ENCODE measurements at regions not wholly inside any gene's neighbourhood (a gene's known extent, or its start where the extent isn't known, plus 50 kb on each side); places are given as distances from the start of the nearest gene placed in this dataset.

GRCh38 chr6:117110146-117110545 lies 155.2 kb upstream of the VGLL2 start:
- no peak for ATAC-seq (replicated peaks in 6 of 8)
- H3K27ac ChIP-seq = no peak overlapping the region
- WGBS, 10 experiments = 0 to 100% (median 86%) methylated on average over 1 of the region's 1 CpG; no CpG with 5 or more reads in 4 of the 10 experiments
- no peaks in the 10 kb centered on the region for H3K4me1 ChIP-seq (replicated peaks in 1 of 2)
- no peak overlapping the region for H3K4me3 ChIP-seq
- in situ Hi-C loops (cut with MboI; ENCODE audit: low pct_unique_long_range_greater_than_20kb in 2 of 9, low sequenced_read_pairs in 9 of 9, unreplicated experiment in 9 of 9) = no loop called here

DNA sequence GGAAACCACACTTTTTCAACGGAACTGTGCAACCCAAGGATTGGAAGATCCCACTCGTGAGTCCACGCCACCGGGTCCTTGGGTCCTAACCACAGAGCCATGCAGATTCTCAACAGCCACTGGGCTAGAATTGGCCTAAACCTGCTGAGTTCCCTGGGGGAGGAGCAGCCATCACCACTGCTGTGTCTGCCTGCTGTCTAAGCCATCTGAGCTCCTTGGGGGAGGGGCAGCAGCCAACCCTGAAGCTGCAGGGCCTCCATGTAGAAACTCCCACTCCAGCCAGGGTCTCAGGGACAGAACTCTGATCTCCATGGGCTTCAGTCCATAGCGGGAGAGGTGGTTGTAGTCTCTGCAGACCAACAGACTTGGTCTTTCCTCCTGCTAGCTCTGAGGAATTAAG lies 154.6 kb upstream of the VGLL2 start:
- 22 to 93% (median 63%) methylated on average over 1 to 4 of the region's 5 CpGs; no CpG with 5 or more reads in 5 of the 10 experiments for WGBS, 10 experiments
- Histone ChIP-seq H3K4me3 (no peak overlapping the region), H3K27ac (no peak overlapping the region), H3K4me1 (replicated peaks in 1 of 2) (no peaks in the 10 kb centered on the region)
- ATAC-seq (replicated peaks in 6 of 8) = no peak
- in situ Hi-C loops (cut with MboI; ENCODE audit: low pct_unique_long_range_greater_than_20kb in 2 of 9, low sequenced_read_pairs in 9 of 9, unreplicated experiment in 9 of 9) = no loop called here

- 0% methylated on average over 1 of the region's 1 CpG; no CpG with 5 or more reads in 3 of the 10 experiments for WGBS, 10 experiments
- in situ Hi-C loops (cut with MboI; ENCODE audit: low pct_unique_long_range_greater_than_20kb in 2 of 9, low sequenced_read_pairs in 9 of 9, unreplicated experiment in 9 of 9) = no loop called here
- peak in 2 of 8 experiments; percentile 13 to 75 for ATAC-seq (replicated peaks in 6 of 8)
- H3K4me3 ChIP-seq = no peak overlapping the region
- H3K27ac ChIP-seq = no peak overlapping the region
- peaks cover 2 to 10% of the 10 kb centered on the region in 2 donors for H3K4me1 ChIP-seq (replicated peaks in 1 of 2)
These were observed 147.7 kb upstream of the VGLL2 start for GRCh38 chr6:117117652-117118051.

DNA sequence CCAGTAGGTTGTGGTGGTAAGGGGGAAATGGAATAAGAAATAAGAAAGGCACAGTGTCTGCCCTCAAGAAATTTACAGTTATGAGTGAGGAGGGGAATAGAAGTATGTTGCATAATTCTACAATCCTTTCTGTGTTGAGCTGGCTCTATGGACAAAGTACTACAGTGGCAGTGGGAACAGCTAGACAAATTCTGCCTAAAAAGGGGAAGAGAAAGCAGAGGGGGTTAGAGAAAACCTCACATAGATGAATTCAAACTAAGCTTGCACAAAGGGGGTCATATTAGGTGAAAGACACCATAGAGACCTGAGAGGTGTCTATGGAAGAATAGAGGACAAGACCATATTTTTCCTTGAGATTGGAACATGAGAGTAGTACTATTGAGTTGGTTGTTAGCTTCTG lies 146.9 kb upstream of the VGLL2 start:
- Histone ChIP-seq H3K4me1 (replicated peaks in 1 of 2) (peaks cover 2 to 10% of the 10 kb centered on the region in 2 donors), H3K4me3 (no peak overlapping the region), H3K27ac (no peak overlapping the region)
- no peak for ATAC-seq (replicated peaks in 6 of 8)
- in situ Hi-C loops (cut with MboI; ENCODE audit: low pct_unique_long_range_greater_than_20kb in 2 of 9, low sequenced_read_pairs in 9 of 9, unreplicated experiment in 9 of 9) = no loop called here

GRCh38 chr6:117126213-117126612 lies 139.1 kb upstream of the VGLL2 start:
- peaks cover 0 to 14% of the 10 kb centered on the region in 2 donors for H3K4me1 ChIP-seq (replicated peaks in 1 of 2)
- WGBS, 10 experiments = 0 to 25% (median 0%) methylated on average over 1 of the region's 1 CpG; no CpG with 5 or more reads in 3 of the 10 experiments
- H3K4me3 ChIP-seq = no peak overlapping the region
- peak in 5 of 8 experiments; percentile 57 to 97 (median 92) for ATAC-seq (replicated peaks in 6 of 8)
- H3K27ac ChIP-seq = no peak overlapping the region
- in situ Hi-C loops (cut with MboI; ENCODE audit: low pct_unique_long_range_greater_than_20kb in 2 of 9, low sequenced_read_pairs in 9 of 9, unreplicated experiment in 9 of 9) = no loop called here

DNA sequence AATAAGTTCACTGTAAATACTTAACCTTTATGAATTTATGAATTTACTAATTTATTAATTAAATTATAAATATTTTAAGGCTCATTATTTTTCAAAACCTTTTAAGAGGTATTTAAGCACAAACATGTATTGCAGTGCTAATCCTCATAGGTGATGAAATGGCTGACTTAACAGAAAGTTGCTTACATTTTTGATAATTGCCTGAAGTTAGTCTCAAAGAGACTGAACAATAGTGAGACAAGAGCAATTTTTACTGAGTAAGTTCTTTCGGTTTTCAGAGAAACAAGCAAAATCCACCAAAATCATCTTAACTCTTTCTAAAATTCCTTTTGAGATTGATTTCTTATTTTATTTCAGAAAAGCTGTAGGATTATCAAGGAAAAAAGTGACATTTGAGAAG lies 137.3 kb upstream of the VGLL2 start:
- H3K4me3 ChIP-seq = no peak overlapping the region
- H3K4me1 ChIP-seq (replicated peaks in 1 of 2) = peaks cover 0 to 14% of the 10 kb centered on the region in 2 donors
- in situ Hi-C loops (cut with MboI; ENCODE audit: low pct_unique_long_range_greater_than_20kb in 2 of 9, low sequenced_read_pairs in 9 of 9, unreplicated experiment in 9 of 9) = no loop called here
- ATAC-seq (replicated peaks in 6 of 8) = no peak
- WGBS, 10 experiments = 0 to 100% (median 94%) methylated on average over 1 of the region's 1 CpG
- no peak overlapping the region for H3K27ac ChIP-seq

GRCh38 chr6:117130125-117130524 lies 135.2 kb upstream of the VGLL2 start:
- Histone ChIP-seq H3K4me3 (no peak overlapping the region), H3K4me1 (replicated peaks in 1 of 2) (peaks cover 0 to 14% of the 10 kb centered on the region in 2 donors), H3K27ac (no peak overlapping the region)
- in situ Hi-C loops (cut with MboI; ENCODE audit: low pct_unique_long_range_greater_than_20kb in 2 of 9, low sequenced_read_pairs in 9 of 9, unreplicated experiment in 9 of 9) = no loop called here
- WGBS, 10 experiments = 0 to 100% (median 83%) methylated on average over 1 to 2 of the region's 2 CpGs; no CpG with 5 or more reads in 1 of the 10 experiments
- no peak for ATAC-seq (replicated peaks in 6 of 8)

DNA sequence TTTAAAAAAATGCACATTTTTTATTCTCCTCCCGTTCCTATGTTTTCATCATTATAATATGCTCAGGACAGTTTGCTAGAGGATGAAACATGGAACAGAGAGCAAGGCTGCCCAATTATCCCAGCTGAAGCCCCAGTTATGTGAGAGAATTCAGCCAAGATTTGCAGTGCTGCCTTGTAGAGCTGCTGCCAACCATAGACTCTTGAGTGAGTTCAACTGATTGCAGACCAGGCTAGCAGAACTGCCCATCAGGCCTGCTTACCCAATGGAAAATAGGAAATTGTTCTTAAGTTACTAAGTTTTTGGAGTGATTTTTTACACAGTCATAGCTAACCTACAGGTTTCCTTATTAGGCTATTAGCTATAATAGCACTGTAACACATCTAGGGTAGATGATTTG lies 128.7 kb upstream of the VGLL2 start:
- WGBS, 10 experiments = 0 to 86% (median 49%) methylated on average over 1 of the region's 1 CpG; no CpG with 5 or more reads in 4 of the 10 experiments

GRCh38 chr6:117137711-117138110 lies 127.6 kb upstream of the VGLL2 start:
- WGBS, 10 experiments = 24 to 100% (median 89%) methylated on average over 1 to 4 of the region's 4 CpGs; no CpG with 5 or more reads in 2 of the 10 experiments
- H3K4me3 ChIP-seq = no peak overlapping the region
- H3K4me1 ChIP-seq (replicated peaks in 1 of 2) = no peaks in the 10 kb centered on the region
- in situ Hi-C loops (cut with MboI; ENCODE audit: low pct_unique_long_range_greater_than_20kb in 2 of 9, low sequenced_read_pairs in 9 of 9, unreplicated experiment in 9 of 9) = no loop called here
- H3K27ac ChIP-seq = no peak overlapping the region
- no peak for ATAC-seq (replicated peaks in 6 of 8)

More for the DNA sequence above, 128.7 kb upstream of the VGLL2 start:
- no peak for ATAC-seq (replicated peaks in 6 of 8)
- Histone ChIP-seq H3K27ac (no peak overlapping the region), H3K4me1 (replicated peaks in 1 of 2) (no peaks in the 10 kb centered on the region), H3K4me3 (no peak overlapping the region)
- in situ Hi-C loops (cut with MboI; ENCODE audit: low pct_unique_long_range_greater_than_20kb in 2 of 9, low sequenced_read_pairs in 9 of 9, unreplicated experiment in 9 of 9) = no loop called here

DNA sequence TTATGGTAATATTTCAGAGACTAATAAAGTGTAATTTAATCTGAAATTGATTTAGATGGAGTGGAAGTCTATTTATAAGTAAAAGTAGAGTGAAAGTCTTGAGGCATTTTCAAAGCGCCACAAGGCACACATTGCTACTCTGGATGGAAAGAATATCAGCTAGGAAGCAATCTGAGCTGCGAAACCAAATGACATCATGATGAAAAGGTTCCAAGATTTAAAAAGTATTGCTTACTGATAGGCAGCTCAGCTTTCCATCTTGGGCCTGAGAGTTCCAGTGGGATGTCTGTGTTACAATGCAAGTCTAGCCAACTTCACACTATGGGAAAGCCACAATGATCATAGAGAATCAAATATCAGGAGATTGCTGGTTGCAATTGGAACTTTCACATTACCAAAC lies 126.9 kb upstream of the VGLL2 start:
- no peak for ATAC-seq (replicated peaks in 6 of 8)
- in situ Hi-C loops (cut with MboI; ENCODE audit: low pct_unique_long_range_greater_than_20kb in 2 of 9, low sequenced_read_pairs in 9 of 9, unreplicated experiment in 9 of 9) = no loop called here
- no peak overlapping the region for H3K4me3 ChIP-seq
- no peaks in the 10 kb centered on the region for H3K4me1 ChIP-seq (replicated peaks in 1 of 2)
- H3K27ac ChIP-seq = no peak overlapping the region
- whole genome bisulfite sequencing, 10 experiments = 0 to 97% (median 84%) methylated on average over 1 to 2 of the region's 2 CpGs

DNA sequence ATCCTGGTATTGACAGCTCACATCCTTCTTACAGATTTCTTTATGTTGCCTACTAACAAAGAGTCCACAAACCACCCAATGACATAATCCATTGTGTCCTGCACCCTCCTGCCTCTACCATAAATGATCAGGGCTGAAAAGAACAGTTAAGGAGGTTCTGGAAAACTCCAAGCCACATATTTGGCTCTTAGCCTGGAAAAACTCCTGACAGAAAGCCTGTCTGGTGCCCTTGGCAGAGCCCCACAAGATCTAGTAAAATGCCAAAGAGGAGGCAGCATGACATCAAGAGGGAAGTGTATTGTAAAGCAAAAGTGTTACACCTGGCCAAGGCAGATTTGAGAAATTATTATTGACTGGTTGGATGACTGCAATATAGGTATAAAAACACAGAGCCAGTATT lies 126.4 kb upstream of the VGLL2 start:
- in situ Hi-C loops (cut with MboI; ENCODE audit: low pct_unique_long_range_greater_than_20kb in 2 of 9, low sequenced_read_pairs in 9 of 9, unreplicated experiment in 9 of 9) = no loop called here

GRCh38 chr6:117142142-117142541 lies 123.2 kb upstream of the VGLL2 start:
- H3K4me3 ChIP-seq = no peak overlapping the region
- no peak overlapping the region for H3K27ac ChIP-seq
- 0 to 58% (median 17%) methylated on average over 1 to 3 of the region's 3 CpGs; no CpG with 5 or more reads in 1 of the 10 experiments for WGBS, 10 experiments
- H3K4me1 ChIP-seq (replicated peaks in 1 of 2) = no peaks in the 10 kb centered on the region
- in situ Hi-C loops (cut with MboI; ENCODE audit: low pct_unique_long_range_greater_than_20kb in 2 of 9, low sequenced_read_pairs in 9 of 9, unreplicated experiment in 9 of 9) = no loop called here
- ATAC-seq (replicated peaks in 6 of 8) = no peak

More for the DNA sequence above, 126.4 kb upstream of the VGLL2 start:
- H3K27ac ChIP-seq = no peak overlapping the region
- no peaks in the 10 kb centered on the region for H3K4me1 ChIP-seq (replicated peaks in 1 of 2)
- no peak overlapping the region for H3K4me3 ChIP-seq
- no peak for ATAC-seq (replicated peaks in 6 of 8)

GRCh38 chr6:117142995-117143394 lies 122.4 kb upstream of the VGLL2 start:
- no peak overlapping the region for H3K27ac ChIP-seq
- no peaks in the 10 kb centered on the region for H3K4me1 ChIP-seq (replicated peaks in 1 of 2)
- ATAC-seq (replicated peaks in 6 of 8) = no peak
- in situ Hi-C loops (cut with MboI; ENCODE audit: low pct_unique_long_range_greater_than_20kb in 2 of 9, low sequenced_read_pairs in 9 of 9, unreplicated experiment in 9 of 9) = no loop called here
- no peak overlapping the region for H3K4me3 ChIP-seq
- WGBS, 10 experiments = 20 to 100% (median 100%) methylated on average over 1 of the region's 1 CpG; no CpG with 5 or more reads in 7 of the 10 experiments

DNA sequence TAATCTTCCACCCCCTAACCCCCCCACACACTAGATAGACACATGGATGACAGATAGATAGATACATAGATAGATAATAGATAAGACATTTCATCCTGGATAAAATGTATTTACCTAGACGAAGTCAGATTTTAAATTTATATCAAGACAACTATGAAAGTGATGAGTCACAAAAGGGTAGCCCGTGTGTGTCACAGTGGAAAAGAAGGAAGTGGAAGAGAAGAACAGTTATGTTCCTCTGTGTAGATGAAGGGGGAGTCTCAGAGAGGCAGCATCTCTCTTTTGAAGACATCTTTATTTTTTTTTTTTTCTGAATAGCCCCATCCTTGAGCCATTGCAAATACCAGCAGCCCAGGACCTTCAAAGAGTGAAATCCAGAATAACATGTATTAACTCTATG lies 121.7 kb upstream of the VGLL2 start:
- Histone ChIP-seq H3K4me1 (replicated peaks in 1 of 2) (no peaks in the 10 kb centered on the region), H3K4me3 (no peak overlapping the region), H3K27ac (no peak overlapping the region)
- 12 to 100% (median 75%) methylated on average over 1 to 2 of the region's 2 CpGs; no CpG with 5 or more reads in 2 of the 10 experiments for WGBS, 10 experiments
- in situ Hi-C loops (cut with MboI; ENCODE audit: low pct_unique_long_range_greater_than_20kb in 2 of 9, low sequenced_read_pairs in 9 of 9, unreplicated experiment in 9 of 9) = no loop called here
- no peak for ATAC-seq (replicated peaks in 6 of 8)

Data from motor neuron (in vitro differentiated cells).